Amygdala (tissue), 56 donors: ENCODE measurements at regions not wholly inside any gene's neighbourhood (a gene's known extent, or its start where the extent isn't known, plus 50 kb on each side); places are given as distances from the start of the nearest gene placed in this dataset.

Source experiments
- DNase-seq, 56 donors: peaks; one replicate each; lab custom pipeline; 2025; lab: John Stamatoyannopoulos, UW

DNA sequence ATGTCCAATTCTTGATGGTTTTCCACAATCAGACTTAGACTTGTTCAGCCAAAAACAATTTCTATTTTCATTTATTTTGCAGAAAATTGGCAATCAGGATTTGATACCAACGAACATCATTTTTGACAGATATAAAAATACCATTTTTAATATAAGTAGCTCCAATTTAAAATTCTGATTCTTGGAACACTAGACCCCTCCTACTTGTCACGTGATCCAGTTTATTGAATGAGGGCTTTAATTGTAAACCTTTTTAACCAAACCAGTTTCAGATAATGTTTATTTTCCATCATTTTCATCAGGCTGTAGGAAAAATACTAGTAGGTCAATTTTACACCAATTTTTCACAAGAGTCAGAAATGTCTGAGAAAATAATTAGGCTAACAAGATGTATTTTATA lies 607.2 kb upstream of the RGS18 start:
- DNase-seq: no peak

DNA sequence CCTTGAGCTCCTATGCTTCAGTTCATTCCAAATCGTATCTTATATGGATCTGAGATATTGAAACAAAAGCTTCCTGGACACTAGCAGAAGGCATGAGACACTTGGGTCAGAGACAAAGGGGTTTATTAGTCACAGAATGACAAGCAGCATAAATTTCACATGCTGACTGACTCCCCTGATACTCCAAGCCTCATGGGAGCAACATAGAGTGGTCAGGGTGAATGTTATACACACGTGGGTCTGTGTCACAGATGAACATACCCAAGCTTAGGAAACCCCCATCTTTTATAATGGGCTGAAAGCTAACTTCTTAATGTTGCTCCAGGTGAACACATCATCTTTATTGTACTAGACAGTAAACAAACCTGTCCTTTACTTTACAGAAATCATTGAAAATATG lies 599.9 kb upstream of the RGS18 start:
- no peak for DNase-seq

DNA sequence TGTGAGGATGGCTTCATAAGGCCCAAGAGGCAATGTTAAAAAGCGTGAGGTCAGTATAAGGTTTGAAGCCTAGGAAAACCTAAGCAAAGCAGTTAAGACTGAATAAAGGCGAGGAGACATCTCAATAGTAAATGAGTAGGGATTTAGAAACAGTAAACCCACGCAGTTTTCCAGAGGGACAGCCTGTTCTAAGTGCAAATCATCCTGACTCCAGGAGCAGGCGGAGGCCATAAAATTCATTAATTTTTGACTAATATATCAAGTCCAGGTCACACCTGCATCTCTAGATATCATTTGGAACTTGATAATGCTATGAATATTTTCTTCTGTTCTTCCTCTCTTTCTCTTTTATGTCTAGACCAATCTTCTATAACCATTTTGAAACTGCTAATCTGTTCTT lies 597.0 kb upstream of the RGS18 start:
- DNase-seq: no peak

DNA sequence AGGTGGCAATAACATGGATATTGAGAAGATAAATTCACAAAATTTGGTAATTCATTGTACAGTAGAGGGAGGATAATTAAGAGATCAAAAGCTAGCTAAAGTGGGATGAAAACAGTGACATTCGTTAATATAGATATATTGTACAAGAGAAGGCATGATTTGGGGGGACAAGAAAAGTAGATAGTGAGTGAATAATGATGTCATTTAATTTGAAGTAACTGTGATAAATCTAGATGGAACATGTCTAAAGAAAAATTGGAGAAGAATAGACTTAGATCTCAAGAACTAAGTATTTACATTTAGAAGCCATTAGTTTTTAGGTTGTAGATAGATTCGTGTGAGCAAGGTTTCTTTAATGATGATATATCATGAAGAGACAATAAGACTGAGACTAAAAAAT lies 594.0 kb upstream of the RGS18 start:
- DNase-seq: no peak

DNA sequence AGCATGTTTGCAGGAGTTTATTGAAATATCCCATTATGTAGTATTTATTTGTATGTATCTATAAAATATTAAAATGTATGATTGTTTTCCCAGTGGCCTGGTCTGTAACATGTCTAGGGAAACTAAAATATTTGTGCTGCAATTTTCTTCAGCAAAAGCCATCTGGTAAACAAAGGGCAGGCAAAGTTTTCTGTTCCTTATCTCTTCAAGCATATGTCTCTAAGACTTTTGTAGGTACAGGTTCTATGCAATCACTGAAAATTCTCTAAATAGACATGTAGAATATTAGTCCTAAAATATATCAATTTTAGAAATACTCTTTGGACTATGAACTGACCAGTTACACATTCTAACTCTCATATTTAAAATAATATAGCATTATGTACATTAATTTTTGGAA lies 585.8 kb upstream of the RGS18 start:
- no peak for DNase-seq

DNA sequence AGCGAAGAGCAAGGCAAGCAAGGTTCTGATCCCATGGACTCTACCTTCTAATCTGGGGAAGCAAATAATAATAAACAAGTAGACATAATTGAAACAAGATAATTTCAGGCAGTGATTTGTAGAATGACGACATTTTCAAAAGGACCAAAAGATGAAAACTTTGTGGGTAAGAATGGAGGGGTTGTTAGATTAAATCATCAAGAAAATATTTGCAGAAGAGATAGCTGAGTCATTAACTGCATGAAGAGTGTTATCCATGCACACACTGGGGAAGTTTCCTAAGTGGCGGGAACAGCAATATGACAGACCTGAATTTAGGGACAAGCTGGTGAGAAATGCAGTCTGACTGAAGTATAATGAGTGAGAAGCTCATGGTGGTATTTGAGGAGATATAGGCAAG lies 583.1 kb upstream of the RGS18 start:
- DNase-seq: no peak

- no peak for DNase-seq
Observed at GRCh38 chr1:191575746-191576145, 582.5 kb upstream of the RGS18 start.

DNA sequence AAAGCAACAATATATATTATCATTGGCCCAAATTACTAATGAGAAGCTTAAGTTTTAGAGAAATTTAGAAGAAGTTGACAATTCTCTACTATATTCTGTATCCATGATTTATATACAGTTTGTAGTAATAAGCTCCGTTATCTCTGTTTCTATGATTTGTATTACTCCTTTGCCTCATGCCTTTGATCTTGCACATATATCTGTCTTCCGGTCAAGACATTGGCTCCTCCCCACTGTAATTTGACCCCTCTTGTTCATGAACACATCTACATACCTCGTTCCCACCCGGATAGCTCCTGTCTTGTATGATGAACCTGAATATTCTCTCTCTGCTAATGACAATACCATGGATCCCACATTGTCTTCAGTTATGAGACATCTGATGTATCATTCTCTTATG lies 581.0 kb upstream of the RGS18 start:
- no peak for DNase-seq

DNA sequence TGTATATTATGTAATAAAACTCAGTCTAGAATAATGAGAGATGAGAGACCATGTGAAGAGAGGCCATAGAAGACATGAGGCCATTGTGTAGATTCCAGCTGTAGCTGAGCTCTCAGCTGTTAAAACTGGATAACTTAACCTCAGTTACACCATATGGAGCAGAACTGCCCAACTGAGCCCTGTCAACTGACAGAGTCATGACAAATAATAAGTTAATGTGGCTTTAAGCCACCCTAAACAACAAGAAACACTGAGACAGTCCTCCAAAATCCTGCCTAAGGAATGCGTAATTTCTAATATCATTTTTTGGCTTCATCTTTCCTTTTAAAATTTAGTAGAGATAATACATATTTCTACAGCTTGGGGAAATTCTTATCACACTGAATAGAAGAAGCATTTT lies 580.0 kb upstream of the RGS18 start:
- DNase-seq: no peak

GRCh38 chr1:191579019-191579418 lies 579.2 kb upstream of the RGS18 start:
- DNase-seq: no peak

DNA sequence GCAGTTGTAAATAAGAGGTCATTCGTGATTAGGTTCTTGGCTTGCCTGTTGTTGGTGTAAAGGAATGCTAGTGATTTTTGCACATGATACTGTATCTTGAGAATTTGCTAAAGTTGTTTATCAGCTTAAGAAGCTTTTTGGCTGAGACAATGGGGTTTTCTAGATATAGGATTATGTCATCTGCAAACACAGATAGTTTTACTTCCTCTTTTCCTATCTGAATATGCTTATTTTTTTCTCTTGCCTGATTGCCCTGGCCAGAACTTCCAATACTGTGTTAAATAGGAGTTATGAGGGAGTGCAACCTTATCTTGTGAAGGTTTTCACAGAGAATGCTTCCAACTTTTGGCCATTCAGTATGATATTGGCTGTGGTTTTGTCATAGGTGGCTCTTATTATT lies 576.1 kb upstream of the RGS18 start:
- no peak for DNase-seq

GRCh38 chr1:191585095-191585494 lies 573.2 kb upstream of the RGS18 start:
- no peak for DNase-seq

- no peak for DNase-seq
Observed at GRCh38 chr1:191588905-191589304, 569.4 kb upstream of the RGS18 start.

DNA sequence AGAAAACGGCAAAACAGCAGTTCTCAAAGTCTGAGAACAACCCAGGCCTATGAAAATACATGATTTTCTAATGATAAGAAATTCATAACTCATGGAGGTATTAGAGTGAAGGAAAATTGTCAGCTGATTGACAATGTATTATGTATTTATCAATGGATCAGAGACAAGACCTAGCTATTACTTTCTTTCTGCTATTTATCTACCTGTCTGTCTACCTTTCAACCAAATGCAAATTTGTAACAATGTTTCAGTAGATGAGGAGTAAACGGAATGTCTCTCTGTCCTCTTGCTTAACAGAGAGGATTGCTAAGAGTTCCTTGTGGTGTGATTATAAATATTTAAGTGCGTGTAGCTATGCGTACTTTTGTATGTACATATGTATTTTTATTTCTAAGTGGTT lies 568.7 kb upstream of the RGS18 start:
- DNase-seq: no peak

- no peak for DNase-seq
Observed at GRCh38 chr1:191590578-191590977, 567.7 kb upstream of the RGS18 start.

GRCh38 chr1:191592039-191592438 lies 566.2 kb upstream of the RGS18 start:
- no peak for DNase-seq

- DNase-seq: no peak
Observed at GRCh38 chr1:191592907-191593306, 565.4 kb upstream of the RGS18 start.

- DNase-seq: no peak
Observed at GRCh38 chr1:191595170-191595569, 563.1 kb upstream of the RGS18 start.

DNA sequence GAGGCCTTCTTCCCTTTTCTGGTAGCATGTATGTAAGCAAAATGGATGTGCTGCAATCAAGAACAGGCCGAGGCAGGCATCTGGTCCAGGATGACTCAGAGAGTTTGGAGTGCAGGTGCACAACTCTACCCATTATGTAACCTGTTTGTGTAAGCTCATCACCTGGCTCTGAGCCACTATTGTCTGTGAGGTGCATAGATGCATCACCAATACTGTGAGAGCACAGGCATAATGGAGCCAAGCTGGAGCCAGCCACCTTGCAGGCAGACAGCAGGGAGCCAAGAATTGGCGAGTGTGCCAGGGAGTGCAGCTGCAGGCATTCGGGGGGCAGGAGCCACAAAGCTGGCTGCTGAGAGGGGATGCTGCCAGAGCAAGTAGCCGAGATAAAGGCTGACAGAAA lies 549.9 kb upstream of the RGS18 start:
- peak in 1 of 56 donors; percentile 4 for DNase-seq

GRCh38 chr1:191609305-191609704 lies 549.0 kb upstream of the RGS18 start:
- no peak for DNase-seq

DNA sequence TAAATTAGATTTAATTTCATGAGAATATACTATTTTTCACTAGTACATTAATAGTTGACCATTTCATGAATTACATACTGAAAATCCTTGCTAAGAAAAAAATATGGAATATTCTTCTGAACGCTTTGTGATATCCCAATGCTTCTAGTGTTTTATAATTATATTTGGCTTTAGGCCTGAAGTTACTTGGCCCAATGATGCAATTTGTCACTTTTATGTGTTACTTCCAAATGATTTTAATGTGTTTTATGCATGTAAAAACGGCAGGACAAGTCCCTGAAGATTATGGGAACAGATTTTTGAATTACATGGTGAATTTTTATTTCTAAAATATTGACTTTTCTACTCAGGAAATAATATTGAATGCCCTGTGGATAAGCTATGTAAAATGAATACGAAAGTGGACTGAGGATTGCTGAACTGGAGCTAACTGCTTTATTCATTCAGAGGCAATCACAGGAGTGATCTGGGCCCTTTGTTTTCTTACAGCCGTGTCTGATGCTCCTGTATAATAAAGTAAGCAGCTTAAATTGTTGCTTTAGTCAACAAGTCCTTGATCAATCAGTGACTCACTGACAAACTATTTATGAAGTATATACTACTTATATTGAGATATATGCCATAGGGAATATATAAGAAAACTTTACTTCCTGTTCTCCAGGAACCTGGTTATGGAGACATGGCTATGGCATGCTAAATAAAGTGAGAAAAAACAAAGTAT lies 543.0 kb upstream of the RGS18 start:
- no peak for DNase-seq

- no peak for DNase-seq
Observed at GRCh38 chr1:191618181-191618580, 540.1 kb upstream of the RGS18 start.

- no peak for DNase-seq
Observed at GRCh38 chr1:191620883-191621282, 537.4 kb upstream of the RGS18 start.
